ENCODE measurements at regions not wholly inside any gene's neighbourhood (a gene's known extent, or its start where the extent isn't known, plus 50 kb on each side); places are given as distances from the start of the nearest gene placed in this dataset.
"Not testable (repeated sequence)": the region's sequence is repeated elsewhere in the genome, so short reads cannot be mapped to it uniquely, and the experiment has no call there.

GRCh38 chr4:79561751-79562150, 153.7 kb upstream of the GK2 start:
- TF ChIP-seq PAX5 (IDR thresholded peaks at IDR 0.05; ENCODE audit: insufficient read depth, low read length, severe bottlenecking) = no peak
- no peak for TF ChIP-seq POU2F2 (IDR thresholded peaks at IDR 0.05; ENCODE audit: low read depth, low read length)
- no peak for TF ChIP-seq SPI1 (IDR thresholded peaks at IDR 0.05; ENCODE audit: low read depth, low read length)
- TF ChIP-seq TAF1 (IDR thresholded peaks at IDR 0.05; ENCODE audit: low read depth, low read length) = no peak
- TF ChIP-seq POLR2A (IDR thresholded peaks at IDR 0.05; ENCODE audit: low read depth, low read length) = no peak
- no peak for TF ChIP-seq POLR2AphosphoS5 (IDR thresholded peaks at IDR 0.05; ENCODE audit: low read depth, low read length)
- DNase-seq (ENCODE audit: insufficient read length, low spot score) = no peak
- no peak for FAIRE-seq

- FAIRE-seq; DNase-seq (ENCODE audit: insufficient read length, low spot score): not testable (repeated sequence)
Measured at GRCh38 chr4:79559398-79559797, 151.4 kb upstream of the GK2 start.

GRCh38 chr4:79552311-79552710, 144.3 kb upstream of the GK2 start:
- DNase-seq (ENCODE audit: insufficient read length, low spot score) (no peak), FAIRE-seq (no peak)
- TF ChIP-seq POLR2AphosphoS5 (IDR thresholded peaks at IDR 0.05; ENCODE audit: low read depth, low read length) = no peak
- TF ChIP-seq POLR2A (IDR thresholded peaks at IDR 0.05; ENCODE audit: low read depth, low read length) = no peak
- TF ChIP-seq TAF1 (IDR thresholded peaks at IDR 0.05; ENCODE audit: low read depth, low read length) = no peak
- TF ChIP-seq POU2F2 (IDR thresholded peaks at IDR 0.05; ENCODE audit: low read depth, low read length) = no peak
- no peak for TF ChIP-seq SPI1 (IDR thresholded peaks at IDR 0.05; ENCODE audit: low read depth, low read length)
- no peak for TF ChIP-seq PAX5 (IDR thresholded peaks at IDR 0.05; ENCODE audit: insufficient read depth, low read length, severe bottlenecking)

GRCh38 chr4:79551555-79551954, 143.5 kb upstream of the GK2 start:
- no peak for TF ChIP-seq POLR2A (IDR thresholded peaks at IDR 0.05; ENCODE audit: low read depth, low read length)
- no peak for TF ChIP-seq TAF1 (IDR thresholded peaks at IDR 0.05; ENCODE audit: low read depth, low read length)
- no peak for TF ChIP-seq SPI1 (IDR thresholded peaks at IDR 0.05; ENCODE audit: low read depth, low read length)
- no peak for TF ChIP-seq POLR2AphosphoS5 (IDR thresholded peaks at IDR 0.05; ENCODE audit: low read depth, low read length)
- FAIRE-seq (no peak), DNase-seq (ENCODE audit: insufficient read length, low spot score) (no peak)

GRCh38 chr4:79547851-79548250, 139.8 kb upstream of the GK2 start:
- DNase-seq (ENCODE audit: insufficient read length, low spot score) (no peak), FAIRE-seq (no peak)
- TF ChIP-seq POU2F2 (IDR thresholded peaks at IDR 0.05; ENCODE audit: low read depth, low read length) (no peak), SPI1 (IDR thresholded peaks at IDR 0.05; ENCODE audit: low read depth, low read length) (no peak), PAX5 (IDR thresholded peaks at IDR 0.05; ENCODE audit: insufficient read depth, low read length, severe bottlenecking) (no peak), TAF1 (IDR thresholded peaks at IDR 0.05; ENCODE audit: low read depth, low read length) (no peak), POLR2AphosphoS5 (IDR thresholded peaks at IDR 0.05; ENCODE audit: low read depth, low read length) (no peak), POLR2A (IDR thresholded peaks at IDR 0.05; ENCODE audit: low read depth, low read length) (no peak)

GRCh38 chr4:79545292-79545691, 137.3 kb upstream of the GK2 start:
- not testable (repeated sequence) for FAIRE-seq; DNase-seq (ENCODE audit: insufficient read length, low spot score)

GRCh38 chr4:79540143-79540542, 132.1 kb upstream of the GK2 start:
- DNase-seq (ENCODE audit: insufficient read length, low spot score) (no peak), FAIRE-seq (no peak)
- TF ChIP-seq POLR2A (IDR thresholded peaks at IDR 0.05; ENCODE audit: low read depth, low read length) (no peak), SPI1 (IDR thresholded peaks at IDR 0.05; ENCODE audit: low read depth, low read length) (no peak), POU2F2 (IDR thresholded peaks at IDR 0.05; ENCODE audit: low read depth, low read length) (no peak), POLR2AphosphoS5 (IDR thresholded peaks at IDR 0.05; ENCODE audit: low read depth, low read length) (no peak), PAX5 (IDR thresholded peaks at IDR 0.05; ENCODE audit: insufficient read depth, low read length, severe bottlenecking) (no peak), TAF1 (IDR thresholded peaks at IDR 0.05; ENCODE audit: low read depth, low read length) (no peak)

- TF ChIP-seq POU2F2 (IDR thresholded peaks at IDR 0.05; ENCODE audit: low read depth, low read length) = no peak
- no peak for TF ChIP-seq TAF1 (IDR thresholded peaks at IDR 0.05; ENCODE audit: low read depth, low read length)
- no peak for TF ChIP-seq PAX5 (IDR thresholded peaks at IDR 0.05; ENCODE audit: insufficient read depth, low read length, severe bottlenecking)
- no peak for TF ChIP-seq POLR2A (IDR thresholded peaks at IDR 0.05; ENCODE audit: low read depth, low read length)
- TF ChIP-seq SPI1 (IDR thresholded peaks at IDR 0.05; ENCODE audit: low read depth, low read length) = no peak
- no peak for DNase-seq (ENCODE audit: insufficient read length, low spot score)
- FAIRE-seq = no peak
Measured at GRCh38 chr4:79535516-79535915, 127.5 kb upstream of the GK2 start.

- no peak for DNase-seq (ENCODE audit: insufficient read length, low spot score)
- FAIRE-seq = no peak
- TF ChIP-seq SPI1 (IDR thresholded peaks at IDR 0.05; ENCODE audit: low read depth, low read length) = no peak
- TF ChIP-seq POLR2A (IDR thresholded peaks at IDR 0.05; ENCODE audit: low read depth, low read length) = no peak
- TF ChIP-seq TAF1 (IDR thresholded peaks at IDR 0.05; ENCODE audit: low read depth, low read length) = no peak
Measured at GRCh38 chr4:79528241-79528706, 120.2 kb upstream of the GK2 start.

- no peak for FAIRE-seq
- TF ChIP-seq TAF1 (IDR thresholded peaks at IDR 0.05; ENCODE audit: low read depth, low read length) (no peak), PAX5 (IDR thresholded peaks at IDR 0.05; ENCODE audit: insufficient read depth, low read length, severe bottlenecking) (no peak), POU2F2 (IDR thresholded peaks at IDR 0.05; ENCODE audit: low read depth, low read length) (no peak), POLR2A (IDR thresholded peaks at IDR 0.05; ENCODE audit: low read depth, low read length) (no peak), SPI1 (IDR thresholded peaks at IDR 0.05; ENCODE audit: low read depth, low read length) (no peak), POLR2AphosphoS5 (IDR thresholded peaks at IDR 0.05; ENCODE audit: low read depth, low read length) (no peak)
- no peak for DNase-seq (ENCODE audit: insufficient read length, low spot score)
Measured at GRCh38 chr4:79526641-79527565, 118.9 kb upstream of the GK2 start.
